ENCODE measurements at regions not wholly inside any gene's neighbourhood (a gene's known extent, or its start where the extent isn't known, plus 50 kb on each side); places are given as distances from the start of the nearest gene placed in this dataset.
"Not testable (repeated sequence)": the region's sequence is repeated elsewhere in the genome, so short reads cannot be mapped to it uniquely, and the experiment has no call there.

DNA sequence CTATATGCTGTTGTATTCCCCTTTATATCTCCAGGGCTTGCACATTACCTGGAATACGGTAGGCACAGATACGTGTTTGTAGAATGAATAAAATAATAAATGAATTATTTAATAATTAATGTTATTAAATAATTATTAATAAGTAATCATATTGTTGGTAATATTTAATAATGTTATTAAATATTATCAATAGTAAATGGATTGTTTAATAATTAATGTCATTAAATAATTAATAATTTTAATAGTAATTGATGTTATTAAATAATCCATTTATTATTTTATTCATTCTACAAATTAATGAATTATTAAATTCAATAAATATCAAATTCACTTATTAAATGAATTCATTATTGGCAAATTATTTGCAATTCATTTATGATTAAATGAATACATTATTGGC is 175.1 kb downstream of the MATN1 start:
- 52% methylated on average over 2 of the region's 2 CpGs for WGBS (ENCODE audit: missing lambda C conversion rate)
- CTCF ChIA-PET: no interaction called here
- Histone ChIP-seq H3K4me2 (no peak overlapping the region), H3K9me3 (no peaks in the 10 kb centered on the region), H3K4me1 (no peaks in the 10 kb centered on the region), H3K27ac (no peak overlapping the region), H3K4me3 (no peak overlapping the region)
- ATAC-seq (no peak), FAIRE-seq (no peak), DNase-seq (ENCODE audit: low read depth in 1 of 2, low spot score in 1 of 2) (no peak)
- POLR2A ChIA-PET: no interaction called here
- no peak for TF ChIP-seq RARB (CRISPR knock-in tag; IDR thresholded peaks at IDR 0.05)
- no peak for TF ChIP-seq POLR2A (IDR thresholded peaks at IDR 0.05; ENCODE audit: low read length)
- TF ChIP-seq SMC3 (IDR thresholded peaks at IDR 0.05): no peak
- TF ChIP-seq JUNB (IDR thresholded peaks at IDR 0.05): no peak
- TF ChIP-seq RAD21 (conservative IDR thresholded peaks at IDR 0.05 in 1 of 2, IDR thresholded peaks at IDR 0.05 in 1 of 2): no peak
- no peak for TF ChIP-seq FOSB (CRISPR knock-in tag; IDR thresholded peaks at IDR 0.05)
- TF ChIP-seq ZNF302 (CRISPR knock-in tag; IDR thresholded peaks at IDR 0.05): no peak
- no peak for TF ChIP-seq HDAC2 (IDR thresholded peaks at IDR 0.05)
- TF ChIP-seq PHF8 (IDR thresholded peaks at IDR 0.05; ENCODE audit: borderline replicate concordance, low read depth): no peak
- TF ChIP-seq EP300 (IDR thresholded peaks at IDR 0.05): no peak
- TF ChIP-seq, protein P1, sequence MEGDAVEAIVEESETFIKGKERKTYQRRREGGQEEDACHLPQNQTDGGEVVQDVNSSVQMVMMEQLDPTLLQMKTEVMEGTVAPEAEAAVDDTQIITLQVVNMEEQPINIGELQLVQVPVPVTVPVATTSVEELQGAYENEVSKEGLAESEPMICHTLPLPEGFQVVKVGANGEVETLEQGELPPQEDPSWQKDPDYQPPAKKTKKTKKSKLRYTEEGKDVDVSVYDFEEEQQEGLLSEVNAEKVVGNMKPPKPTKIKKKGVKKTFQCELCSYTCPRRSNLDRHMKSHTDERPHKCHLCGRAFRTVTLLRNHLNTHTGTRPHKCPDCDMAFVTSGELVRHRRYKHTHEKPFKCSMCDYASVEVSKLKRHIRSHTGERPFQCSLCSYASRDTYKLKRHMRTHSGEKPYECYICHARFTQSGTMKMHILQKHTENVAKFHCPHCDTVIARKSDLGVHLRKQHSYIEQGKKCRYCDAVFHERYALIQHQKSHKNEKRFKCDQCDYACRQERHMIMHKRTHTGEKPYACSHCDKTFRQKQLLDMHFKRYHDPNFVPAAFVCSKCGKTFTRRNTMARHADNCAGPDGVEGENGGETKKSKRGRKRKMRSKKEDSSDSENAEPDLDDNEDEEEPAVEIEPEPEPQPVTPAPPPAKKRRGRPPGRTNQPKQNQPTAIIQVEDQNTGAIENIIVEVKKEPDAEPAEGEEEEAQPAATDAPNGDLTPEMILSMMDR (IDR thresholded peaks at IDR 0.05): no peak
- no peak for TF ChIP-seq HEYL (CRISPR knock-in tag; IDR thresholded peaks at IDR 0.05)
- TF ChIP-seq ZSCAN20 (CRISPR knock-in tag; IDR thresholded peaks at IDR 0.05): no peak
- TF ChIP-seq FOXS1 (CRISPR knock-in tag; IDR thresholded peaks at IDR 0.05): no peak
- TF ChIP-seq MAFK (IDR thresholded peaks at IDR 0.05; ENCODE audit: partially characterized antibody): no peak
- TF ChIP-seq, protein P2, sequence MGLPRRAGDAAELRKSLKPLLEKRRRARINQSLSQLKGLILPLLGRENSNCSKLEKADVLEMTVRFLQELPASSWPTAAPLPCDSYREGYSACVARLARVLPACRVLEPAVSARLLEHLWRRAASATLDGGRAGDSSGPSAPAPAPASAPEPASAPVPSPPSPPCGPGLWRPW (IDR thresholded peaks at IDR 0.05): no peak

DNA sequence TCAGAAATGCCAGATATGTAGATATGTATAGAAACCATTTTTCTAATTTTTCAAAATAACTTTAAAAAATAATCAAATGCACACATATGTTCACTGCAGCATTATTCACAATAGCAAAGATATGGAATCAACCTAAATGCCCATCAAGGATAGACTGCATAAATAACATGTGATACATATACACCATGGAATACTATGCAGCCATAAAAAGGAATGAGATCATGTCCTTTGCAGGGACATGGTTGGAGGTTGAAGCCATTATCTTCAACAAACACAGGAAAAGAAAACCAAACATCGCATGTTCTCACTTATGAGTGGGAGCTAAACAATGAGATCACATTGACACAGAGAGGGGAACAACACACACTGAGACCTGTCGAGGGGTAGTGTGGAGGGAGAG is 176.1 kb downstream of the MATN1 start:
- H3K4me3 ChIP-seq; H3K4me1 ChIP-seq; H3K9me3 ChIP-seq; H3K27ac ChIP-seq; FAIRE-seq; CTCF ChIA-PET; POLR2A ChIA-PET; DNase-seq (ENCODE audit: low read depth in 1 of 2, low spot score in 1 of 2); H3K4me2 ChIP-seq; ATAC-seq: not testable (repeated sequence)
- WGBS (ENCODE audit: missing lambda C conversion rate): 14% methylated on average over 2 of the region's 2 CpGs

DNA sequence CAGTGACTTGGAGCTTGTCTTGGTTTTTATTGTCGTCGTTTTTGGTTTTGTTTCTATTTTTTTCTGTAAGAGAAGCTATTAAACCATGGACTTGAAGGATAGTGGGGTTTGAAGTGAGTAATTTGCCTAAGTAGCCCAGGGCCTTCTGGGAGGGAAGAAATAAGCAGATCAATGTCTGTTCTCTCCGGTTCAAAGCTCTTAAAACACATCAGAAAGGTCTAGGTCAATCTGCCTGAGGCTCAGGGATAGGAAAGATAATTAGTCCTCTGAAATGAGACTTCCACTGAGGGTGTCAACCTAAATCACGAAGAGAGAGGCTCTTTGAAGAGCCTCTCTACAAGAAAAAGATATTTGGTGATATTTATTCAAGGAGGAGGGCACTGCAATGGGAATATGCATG is 178.0 kb downstream of the MATN1 start:
- 16% methylated on average over 4 of the region's 4 CpGs for WGBS (ENCODE audit: missing lambda C conversion rate)
- DNase-seq (ENCODE audit: low read depth in 1 of 2, low spot score in 1 of 2) (no peak), ATAC-seq (no peak), FAIRE-seq (no peak)
- no peak overlapping the region for H3K27ac ChIP-seq
- CTCF ChIA-PET: interaction anchor here (1.6 kb wide), 1 partner anchor 164 kb away, joined by 3 read pairs; no protein-coding TSS in a partner anchor
- H3K4me2 ChIP-seq: no peak overlapping the region
- TF ChIP-seq, protein P2 (IDR thresholded peaks at IDR 0.05): no peak
- TF ChIP-seq MAFK (IDR thresholded peaks at IDR 0.05; ENCODE audit: partially characterized antibody) (no peak), EP300 (IDR thresholded peaks at IDR 0.05) (no peak), POLR2A (IDR thresholded peaks at IDR 0.05; ENCODE audit: low read length) (no peak), NPAS2 (CRISPR knock-in tag; IDR thresholded peaks at IDR 0.05; ENCODE audit: borderline replicate concordance) (no peak), GATA3 (IDR thresholded peaks at IDR 0.05; ENCODE audit: borderline replicate concordance) (no peak), FOXS1 (CRISPR knock-in tag; IDR thresholded peaks at IDR 0.05) (no peak), CHD4 (IDR thresholded peaks at IDR 0.05; ENCODE audit: borderline replicate concordance) (no peak), BHLHE40 (IDR thresholded peaks at IDR 0.05; ENCODE audit: low read depth, low read length) (no peak), JUN (IDR thresholded peaks at IDR 0.05) (no peak), HOXA7 (CRISPR knock-in tag; IDR thresholded peaks at IDR 0.05) (no peak), CHD2 (IDR thresholded peaks at IDR 0.05; ENCODE audit: low read length, partially characterized antibody) (no peak), EHMT2 (IDR thresholded peaks at IDR 0.05; ENCODE audit: low read depth) (no peak), KDM1A (IDR thresholded peaks at IDR 0.05; ENCODE audit: low read depth) (no peak), HOXB5 (CRISPR knock-in tag; IDR thresholded peaks at IDR 0.05) (no peak), SMC3 (IDR thresholded peaks at IDR 0.05) (no peak)
- TF ChIP-seq, protein P3, sequence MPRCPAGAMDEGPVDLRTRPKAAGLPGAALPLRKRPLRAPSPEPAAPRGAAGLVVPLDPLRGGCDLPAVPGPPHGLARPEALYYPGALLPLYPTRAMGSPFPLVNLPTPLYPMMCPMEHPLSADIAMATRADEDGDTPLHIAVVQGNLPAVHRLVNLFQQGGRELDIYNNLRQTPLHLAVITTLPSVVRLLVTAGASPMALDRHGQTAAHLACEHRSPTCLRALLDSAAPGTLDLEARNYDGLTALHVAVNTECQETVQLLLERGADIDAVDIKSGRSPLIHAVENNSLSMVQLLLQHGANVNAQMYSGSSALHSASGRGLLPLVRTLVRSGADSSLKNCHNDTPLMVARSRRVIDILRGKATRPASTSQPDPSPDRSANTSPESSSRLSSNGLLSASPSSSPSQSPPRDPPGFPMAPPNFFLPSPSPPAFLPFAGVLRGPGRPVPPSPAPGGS (IDR thresholded peaks at IDR 0.05): no peak
- TF ChIP-seq, protein P4, sequence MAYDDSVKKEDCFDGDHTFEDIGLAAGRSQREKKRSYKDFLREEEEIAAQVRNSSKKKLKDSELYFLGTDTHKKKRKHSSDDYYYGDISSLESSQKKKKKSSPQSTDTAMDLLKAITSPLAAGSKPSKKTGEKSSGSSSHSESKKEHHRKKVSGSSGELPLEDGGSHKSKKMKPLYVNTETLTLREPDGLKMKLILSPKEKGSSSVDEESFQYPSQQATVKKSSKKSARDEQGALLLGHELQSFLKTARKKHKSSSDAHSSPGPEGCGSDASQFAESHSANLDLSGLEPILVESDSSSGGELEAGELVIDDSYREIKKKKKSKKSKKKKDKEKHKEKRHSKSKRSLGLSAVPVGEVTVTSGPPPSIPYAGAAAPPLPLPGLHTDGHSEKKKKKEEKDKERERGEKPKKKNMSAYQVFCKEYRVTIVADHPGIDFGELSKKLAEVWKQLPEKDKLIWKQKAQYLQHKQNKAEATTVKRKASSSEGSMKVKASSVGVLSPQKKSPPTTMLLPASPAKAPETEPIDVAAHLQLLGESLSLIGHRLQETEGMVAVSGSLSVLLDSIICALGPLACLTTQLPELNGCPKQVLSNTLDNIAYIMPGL (CRISPR knock-in tag; IDR thresholded peaks at IDR 0.05; ENCODE audit: borderline replicate concordance): no peak
- H3K9me3 ChIP-seq: no peaks in the 10 kb centered on the region
- POLR2A ChIA-PET: no interaction called here
- H3K4me3 ChIP-seq: no peak overlapping the region
- no peaks in the 10 kb centered on the region for H3K4me1 ChIP-seq
